IMR-90 (cell line): ENCODE measurements at regions not wholly inside any gene's neighbourhood (a gene's known extent, or its start where the extent isn't known, plus 50 kb on each side); places are given as distances from the start of the nearest gene placed in this dataset.

Source experiments
- ATAC-seq: fragments of 200-7000 bp; cut with Tn5 transposase; 2 replicates; pipeline ENCODE4 v1.9.1; 2020; ENCODE audit warnings: low read depth, mild to moderate bottlenecking, moderate library complexity
- BruUV-seq: library from RNA; stranded (reverse); fragments of 400-500 nt; replicated peaks from 2 replicates; lab custom pipeline; 2021; lab: Mats Ljungman, UMichigan
- CTCF ChIA-PET: fragments of 300-600 bp; formaldehyde crosslinking; extraction: SDS; loops from one replicate; lab custom pipeline; 2021; ENCODE audit warnings: antibody characterized with exemption; lab: Yijun Ruan, JAX
- POLR2A ChIA-PET: fragments of 300-600 bp; sonication (Branson Sonifier 250); formaldehyde crosslinking; loops from one replicate; lab custom pipeline; 2022; ENCODE audit warnings: antibody characterized with exemption; ENCODE audit not compliant: unreplicated experiment; lab: Charles Lee
- DNase-seq: peaks from one replicate; pipeline ENCODE4 v3.0.0; 2013
- H2AFZ ChIP-seq: replicated peaks from 2 replicates; pipeline ENCODE3; 2013; ENCODE audit warnings: low read length, mild to moderate bottlenecking; ENCODE audit not compliant: poor library complexity
- H2AK5ac ChIP-seq: 2 replicates; pipeline ENCODE4 v1.6.1; 2013; ENCODE audit warnings: low read depth, low read length, inconsistent platforms
- H2AK9ac ChIP-seq: replicated peaks from 2 replicates; pipeline ENCODE3; 2013; ENCODE audit warnings: mild to moderate bottlenecking, low read depth, low read length, moderate library complexity; ENCODE audit not compliant: poor library complexity
- H2BK120ac ChIP-seq: 2 replicates; pipeline ENCODE4 v1.6.1; 2013; ENCODE audit warnings: low read depth, low read length, inconsistent platforms
- H2BK15ac ChIP-seq: 3 replicates; pipeline ENCODE4 v1.6.1; 2013; ENCODE audit warnings: low read depth, low read length, inconsistent platforms
- H2BK20ac ChIP-seq: 2 replicates; pipeline ENCODE4 v1.6.1; 2013; ENCODE audit warnings: low read depth, mild to moderate bottlenecking, inconsistent platforms, low read length, moderate library complexity
- H2BK5ac ChIP-seq: 2 replicates; pipeline ENCODE4 v1.6.1; 2013; ENCODE audit warnings: mild to moderate bottlenecking, low read depth, low read length, inconsistent platforms; ENCODE audit not compliant: poor library complexity, severe bottlenecking
- H3K14ac ChIP-seq: replicated peaks from 2 replicates; pipeline ENCODE4 v1.6.1; 2013; ENCODE audit warnings: low read depth, low read length, inconsistent platforms
- H3K18ac ChIP-seq: 2 replicates; pipeline ENCODE4 v1.6.1; 2013; ENCODE audit warnings: low read depth, low read length, control low read depth
- H3K23ac ChIP-seq: 2 replicates; pipeline ENCODE4 v1.6.1; 2013; ENCODE audit warnings: low read depth, low read length, inconsistent platforms
- H3K27ac ChIP-seq: 2 replicates; pipeline ENCODE4 v1.5.1; 2013; ENCODE audit warnings: mild to moderate bottlenecking, control low read depth, low read length; ENCODE audit not compliant: insufficient read depth
- H3K27me3 ChIP-seq: 2 replicates; pipeline ENCODE4 v1.6.1; 2013; ENCODE audit warnings: low read length; ENCODE audit not compliant: control insufficient read depth, insufficient read depth
- H3K36me3 ChIP-seq: 2 replicates; pipeline ENCODE4 v1.6.1; 2013; ENCODE audit warnings: low read length, mixed read lengths; ENCODE audit not compliant: control insufficient read depth, insufficient read depth
- H3K4ac ChIP-seq: 2 replicates; pipeline ENCODE4 v1.6.1; 2013; ENCODE audit warnings: low read depth, low read length, inconsistent platforms
- H3K4me1 ChIP-seq: 2 replicates; pipeline ENCODE4 v1.6.1; 2013; ENCODE audit warnings: low read length, mixed read lengths; ENCODE audit not compliant: control insufficient read depth, insufficient read depth
- H3K4me2 ChIP-seq: 2 replicates; pipeline ENCODE4 v1.6.1; 2013; ENCODE audit warnings: low read depth, mild to moderate bottlenecking, control low read depth, low read length, moderate library complexity
- H3K4me3 ChIP-seq: 2 replicates; pipeline ENCODE4 v1.5.1; 2013; ENCODE audit warnings: low read depth, mild to moderate bottlenecking, control low read depth, low read length, moderate library complexity; ENCODE audit not compliant: insufficient read depth
- H3K56ac ChIP-seq: 2 replicates; pipeline ENCODE4 v1.6.1; 2013; ENCODE audit warnings: low read length, inconsistent platforms; ENCODE audit not compliant: insufficient read depth; ENCODE audit errors: extremely low read depth
- H3K79me1 ChIP-seq, 2 experiments: 2 replicates each; pipeline ENCODE4 v1.6.1; 2013; ENCODE audit warnings: low read length in 2 of 2, inconsistent platforms in 1 of 2, low read depth in 1 of 2
- H3K9ac ChIP-seq: 2 replicates; pipeline ENCODE4 v1.6.1; 2013; ENCODE audit warnings: low read depth, low read length, control low read depth
- H3K9me1 ChIP-seq: 2 replicates; pipeline ENCODE4 v1.6.1; 2013; ENCODE audit warnings: low read length, inconsistent platforms; ENCODE audit not compliant: insufficient read depth
- H3K9me3 ChIP-seq: 2 replicates; pipeline ENCODE4 v1.6.1; 2013; ENCODE audit warnings: low read length; ENCODE audit not compliant: control insufficient read depth, insufficient read depth
- H4K20me1 ChIP-seq: 2 replicates; pipeline ENCODE4 v1.6.1; 2013; ENCODE audit warnings: low read length, inconsistent platforms; ENCODE audit not compliant: insufficient read depth
- H4K5ac ChIP-seq: 2 replicates; pipeline ENCODE4 v1.6.1; 2013; ENCODE audit warnings: mild to moderate bottlenecking, low read depth, low read length, control low read depth
- H4K8ac ChIP-seq, 2 experiments: 2 replicates each; pipeline ENCODE4 v1.6.1; 2013; ENCODE audit warnings: low read depth in 2 of 2, low read length in 2 of 2, control low read depth in 1 of 2, inconsistent platforms in 1 of 2
- H4K91ac ChIP-seq: 2 replicates; pipeline ENCODE4 v1.6.1; 2013; ENCODE audit warnings: low read depth, low read length, inconsistent platforms; ENCODE audit not compliant: insufficient read depth
- MXI1 ChIP-seq: IDR thresholded peaks from 2 replicates; pipeline ENCODE4 v1.6.1; 2012; ENCODE audit warnings: low read depth, mild to moderate bottlenecking, low read length, moderate library complexity, borderline replicate concordance
- RFX5 ChIP-seq: IDR thresholded peaks from 2 replicates; pipeline ENCODE4 v1.8.0; 2012; ENCODE audit warnings: low read depth, mild to moderate bottlenecking, low read length, moderate library complexity
- WGBS, 2 experiments: methylation state at CpG; one replicate each; pipeline versions ENCODE4 v1.1.5 to v1.1.7; 2013; ENCODE audit warnings: missing lambda C conversion rate in 2 of 2; ENCODE audit not compliant: insufficient read length in 1 of 2; ENCODE audit errors: extremely low coverage in 2 of 2; 5-methylcytosine and 5-hydroxymethylcytosine counted together
- dilution Hi-C: fragments of 300-500 bp; cut with HindIII; formaldehyde crosslinking; loops from one replicate; pipeline ENCODE4 v1.14.3; 2018; ENCODE audit warnings: low sequenced_read_pairs; ENCODE audit not compliant: unreplicated experiment
- in situ Hi-C: fragments of 300-500 bp; cut with MboI; formaldehyde crosslinking; loops from 3 replicates; pipeline ENCODE4 v1.14.3; 2019; ENCODE audit warnings: low sequenced_read_pairs, inconsistent platforms, mixed read lengths
- intact Hi-C: fragments of 100-400 bp; cut with micrococcal nuclease; formaldehyde crosslinking; loops from 2 replicates; pipeline ENCODE4 v1.10.0; 2022

- H3K4me2 ChIP-seq = no peak overlapping the region
These were observed 90.2 kb downstream of the EDEM1 start for GRCh38 chr3:5277612-5278236.

More at GRCh38 chr3:5277612-5278236, 90.2 kb downstream of the EDEM1 start:
- no peak overlapping the region for H3K27ac ChIP-seq
- no peaks in the 10 kb centered on the region; the same call in 1 of the 2 replicates for H3K4me1 ChIP-seq
- H2BK15ac ChIP-seq = no peak overlapping the region
- dilution Hi-C loops (no loop called here), in situ Hi-C loops (no loop called here), intact Hi-C loops (no loop called here)
- H3K56ac ChIP-seq = no peak overlapping the region
- H3K9me1 ChIP-seq = no peaks in the 10 kb centered on the region
- no peak overlapping the region for H4K8ac ChIP-seq
- POLR2A ChIA-PET = no interaction called here
- H2BK20ac ChIP-seq = no peak overlapping the region
- H3K4ac ChIP-seq = no peak overlapping the region
- H3K27me3 ChIP-seq = no peaks in the 10 kb centered on the region
- no peak for TF ChIP-seq RFX5
- no peak for TF ChIP-seq MXI1
- H3K14ac ChIP-seq = no peak overlapping the region
- no CpG with 5 or more reads among the region's 3 CpGs for WGBS, 2 experiments
- H2BK120ac ChIP-seq = no peak overlapping the region
- H3K79me1 ChIP-seq = no peaks in the 10 kb centered on the region
- H4K91ac ChIP-seq = no peak overlapping the region
- no peaks in the 10 kb centered on the region for H3K36me3 ChIP-seq
- no peak overlapping the region for H4K5ac ChIP-seq
- DNase-seq (no peak), ATAC-seq (no peak)
- no peak overlapping the region for H2AK9ac ChIP-seq
- H2BK5ac ChIP-seq = no peak overlapping the region
- peak overlapping the region; percentile 44; the same call in 1 of the 2 replicates for H3K18ac ChIP-seq
- BruUV-seq = no TSS peak
- CTCF ChIA-PET = no interaction called here
- H2AFZ ChIP-seq = no peak overlapping the region
- no peak overlapping the region for H3K9ac ChIP-seq
- H3K4me3 ChIP-seq = no peak overlapping the region
- H3K9me3 ChIP-seq = 0 out of 2 replicates have a peak, but pooled peaks cover 2% of the 10 kb centered on the region
- no peak overlapping the region for H3K23ac ChIP-seq
- no peak overlapping the region for H2AK5ac ChIP-seq
- no peaks in the 10 kb centered on the region for H4K20me1 ChIP-seq
